ENCODE measurements at regions not wholly inside any gene's neighbourhood (a gene's known extent, or its start where the extent isn't known, plus 50 kb on each side); places are given as distances from the start of the nearest gene placed in this dataset.

DNA sequence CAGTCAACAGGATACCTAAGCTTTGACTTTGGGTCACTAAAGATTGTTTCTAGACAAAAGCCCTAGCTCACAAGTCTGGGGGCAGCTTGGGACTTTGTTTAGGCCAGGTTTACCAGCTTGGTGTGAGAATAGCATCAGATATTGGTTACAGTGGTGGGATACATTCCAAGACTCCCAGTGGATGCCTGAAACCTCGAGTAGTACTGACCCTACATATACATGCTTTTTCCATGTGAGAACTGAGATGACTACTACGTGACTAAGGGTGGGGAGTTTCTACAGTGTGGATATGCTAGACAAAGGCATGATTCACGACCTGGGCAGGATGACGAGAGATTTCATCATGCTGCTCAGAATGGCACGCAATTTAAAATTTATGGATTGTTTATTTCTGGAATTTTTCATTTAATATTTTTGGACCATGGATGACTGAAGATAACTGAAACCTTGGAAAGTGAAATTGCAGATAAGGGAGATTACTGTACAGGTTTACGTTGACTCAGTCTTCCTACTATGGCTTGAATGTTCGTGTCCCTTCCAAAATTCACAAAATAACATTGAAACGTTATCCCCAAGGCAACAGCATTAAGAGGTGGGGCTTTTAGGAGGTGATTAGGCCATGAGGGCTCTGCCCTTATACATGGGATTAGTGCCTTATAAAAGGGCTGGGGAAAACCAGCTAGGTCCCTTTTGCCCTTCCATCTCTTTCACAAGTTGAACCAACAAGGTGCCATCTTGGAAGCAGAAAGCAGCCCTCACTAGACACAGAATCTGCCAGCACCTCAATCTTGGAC, 50.2 kb upstream of the CTAGE1 start:
- DNase-seq: no peak

DNA sequence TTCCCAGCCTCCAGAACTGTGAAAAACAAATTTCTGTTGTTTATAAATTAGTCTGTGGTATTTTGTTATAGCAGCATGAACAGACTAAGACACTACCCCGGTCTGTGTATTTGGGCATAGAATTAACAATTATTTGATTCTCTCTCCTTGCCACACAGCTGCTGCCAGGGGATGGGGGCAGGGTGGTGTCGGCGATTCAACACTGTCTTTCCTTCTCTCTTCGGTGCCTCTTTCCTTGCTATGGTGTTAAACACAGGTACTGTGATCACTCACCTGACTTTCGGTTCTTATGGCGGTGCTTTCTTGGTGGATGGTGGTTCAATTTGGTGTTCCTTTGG, 50.8 kb upstream of the CTAGE1 start:
- DNase-seq: no peak

DNA sequence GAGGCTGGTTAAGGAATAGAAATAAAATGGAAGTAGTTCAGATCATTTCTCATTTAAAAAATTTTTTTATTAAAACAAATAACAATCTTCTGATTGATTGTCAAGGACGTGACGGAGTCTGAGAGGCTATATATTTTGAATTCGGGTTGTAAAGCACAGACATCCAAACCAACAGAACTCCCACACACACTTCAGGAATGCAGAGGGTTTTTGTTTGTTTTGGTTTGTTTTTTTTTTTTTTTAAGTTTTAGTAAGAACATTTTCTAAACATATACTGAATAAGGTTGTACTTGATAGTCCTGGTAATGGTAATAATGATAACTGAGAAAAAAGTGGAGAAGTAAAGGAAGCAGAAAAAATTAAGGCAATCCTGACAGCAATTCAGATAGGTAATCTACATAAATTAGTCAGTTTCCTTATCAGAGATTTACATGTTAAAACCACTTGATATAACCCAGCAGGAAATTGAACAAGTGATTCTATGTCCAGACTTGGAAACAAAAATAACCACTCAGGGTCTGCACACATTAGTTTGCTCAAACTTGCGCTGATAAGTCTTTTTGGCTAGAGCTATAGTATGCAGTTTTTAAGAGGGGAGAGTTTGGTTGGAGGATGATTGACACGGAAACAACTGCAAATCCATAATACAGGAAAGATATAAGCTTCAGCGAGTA, 51.5 kb upstream of the CTAGE1 start:
- no peak for DNase-seq

GRCh38 chr18:22469926-22470247, 52.2 kb upstream of the CTAGE1 start:
- DNase-seq: no peak

DNA sequence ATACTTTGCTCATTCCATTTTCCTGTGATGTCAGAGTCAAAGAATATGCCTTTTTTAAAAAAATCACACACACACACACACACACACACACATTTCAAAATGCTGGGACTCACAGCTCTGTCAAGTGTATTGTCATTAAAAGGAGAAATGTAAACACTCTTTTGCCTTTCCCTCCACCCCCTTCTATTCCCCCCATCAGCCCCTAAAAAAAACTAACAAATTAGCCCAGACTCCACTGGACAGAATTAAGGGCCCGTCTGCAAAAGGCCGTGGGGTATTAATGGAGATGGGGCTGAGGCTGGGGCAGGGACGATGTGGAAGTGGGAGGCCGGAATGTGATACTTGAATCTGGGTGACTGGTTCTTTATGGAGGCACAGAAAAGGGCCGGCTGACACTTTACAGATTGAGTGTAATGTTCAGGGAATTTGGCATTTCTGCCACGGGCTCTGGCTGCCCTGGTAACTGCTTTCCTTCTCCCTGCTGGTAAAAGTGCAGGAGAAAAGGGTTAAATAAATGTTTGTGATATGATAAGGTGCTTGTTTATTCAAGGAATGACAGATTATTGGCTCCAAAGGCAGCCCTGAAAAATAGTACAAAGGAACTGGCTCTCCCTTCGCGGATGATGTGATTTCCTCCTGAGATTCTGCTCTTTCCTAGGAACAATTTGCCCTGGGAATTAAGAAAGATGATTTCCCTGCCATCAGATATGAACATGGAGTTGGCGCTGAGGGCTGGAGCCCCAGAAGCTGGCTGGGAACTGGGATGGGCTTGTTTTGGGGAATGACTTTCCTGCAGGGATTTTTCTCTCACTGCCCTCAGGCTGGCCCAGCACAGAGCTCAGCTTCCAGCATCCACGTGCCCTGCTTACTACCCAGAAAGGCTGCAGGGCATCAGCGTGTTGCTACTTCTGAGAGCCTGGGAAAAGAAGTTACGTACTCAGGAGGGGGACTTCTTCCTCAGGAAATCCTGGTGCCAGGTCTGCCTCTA, 52.8 kb upstream of the CTAGE1 start:
- DNase-seq: no peak

DNA sequence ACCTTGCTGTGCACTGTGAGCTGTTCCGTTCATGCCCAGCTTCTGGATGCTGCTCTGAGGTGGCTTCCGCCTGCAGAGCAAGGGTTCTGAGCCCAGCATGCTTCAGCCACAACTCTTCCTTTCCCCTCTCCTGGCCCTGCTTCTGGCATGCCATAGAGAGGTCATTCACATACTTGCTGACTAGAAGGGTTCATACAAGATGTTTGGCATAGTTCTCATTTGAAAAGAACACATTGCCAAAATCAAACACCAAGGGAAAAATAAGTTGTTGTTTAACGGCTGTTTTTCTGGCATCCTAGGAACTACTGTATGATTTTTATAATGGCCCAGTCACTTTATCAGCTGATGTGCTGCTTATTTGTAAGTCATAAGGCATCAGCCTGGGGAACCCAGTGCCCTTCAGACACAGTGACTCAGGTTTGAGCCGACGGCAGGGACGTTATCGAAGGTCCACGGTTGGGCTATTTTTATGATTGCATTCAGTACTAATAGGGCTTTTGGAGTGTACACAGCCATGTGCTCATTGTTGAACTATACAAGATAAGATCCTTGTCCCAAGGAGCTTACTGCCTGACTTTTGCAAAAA, 53.9 kb upstream of the CTAGE1 start:
- DNase-seq: no peak

DNA sequence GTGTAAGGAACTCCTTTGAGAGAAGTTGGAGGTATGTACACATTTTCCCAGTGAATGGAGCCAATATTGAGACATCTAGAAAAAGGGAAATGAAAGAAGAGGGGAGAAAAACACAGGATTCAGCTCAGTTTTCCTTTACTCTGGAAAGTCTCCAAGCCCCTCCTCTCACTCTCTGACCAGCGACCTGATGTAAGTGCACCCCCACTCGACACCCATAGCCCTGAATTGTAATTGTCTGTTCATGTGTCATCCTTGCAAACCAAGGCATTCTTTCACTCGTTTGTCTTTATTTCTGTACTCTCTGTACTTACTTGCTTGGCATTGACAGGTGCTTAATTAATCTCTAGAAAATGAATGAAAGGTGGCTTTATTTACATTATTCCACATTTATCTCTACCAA, 55.7 kb upstream of the CTAGE1 start:
- DNase-seq: no peak

- no peak for DNase-seq
Observed at GRCh38 chr18:22475426-22476100, 57.8 kb upstream of the CTAGE1 start.

DNA sequence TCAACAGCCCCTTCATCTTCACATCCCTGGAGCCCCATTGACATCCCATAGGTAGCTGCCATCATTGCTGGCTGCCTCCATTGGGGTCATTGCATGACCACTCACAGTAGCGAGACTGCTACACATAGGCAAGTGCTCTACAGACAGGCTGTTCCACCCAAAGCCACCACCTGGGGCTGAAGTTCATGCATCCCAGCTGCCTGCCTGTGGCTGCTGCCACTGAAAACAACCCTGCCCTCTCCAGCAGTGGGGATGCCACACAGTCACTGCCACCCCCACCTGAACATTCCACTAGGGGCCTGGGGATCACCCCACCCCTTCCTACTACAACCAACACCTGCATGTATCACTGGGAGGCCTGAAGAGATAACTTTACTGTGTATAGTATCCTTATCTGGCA, 59.5 kb upstream of the CTAGE1 start:
- no peak for DNase-seq

DNA sequence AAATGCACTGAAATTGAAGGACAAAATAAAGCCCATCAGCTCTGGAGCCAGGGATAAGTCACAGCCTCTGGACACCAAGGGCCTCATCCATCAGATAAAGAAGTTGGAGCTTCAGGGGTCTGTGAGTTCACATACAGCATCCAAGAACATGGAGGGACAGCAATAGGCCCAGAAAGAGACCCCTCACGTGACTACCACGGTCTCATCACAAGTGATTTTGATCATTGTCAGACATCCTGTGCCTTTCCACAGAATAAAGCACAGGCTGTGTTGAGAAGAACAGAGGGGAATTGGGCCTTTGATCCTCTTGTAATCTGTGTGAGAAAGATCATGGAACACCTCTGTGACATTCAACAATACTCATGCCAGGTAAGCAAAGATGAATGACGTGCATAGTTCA, 65.2 kb upstream of the CTAGE1 start:
- DNase-seq: no peak

DNA sequence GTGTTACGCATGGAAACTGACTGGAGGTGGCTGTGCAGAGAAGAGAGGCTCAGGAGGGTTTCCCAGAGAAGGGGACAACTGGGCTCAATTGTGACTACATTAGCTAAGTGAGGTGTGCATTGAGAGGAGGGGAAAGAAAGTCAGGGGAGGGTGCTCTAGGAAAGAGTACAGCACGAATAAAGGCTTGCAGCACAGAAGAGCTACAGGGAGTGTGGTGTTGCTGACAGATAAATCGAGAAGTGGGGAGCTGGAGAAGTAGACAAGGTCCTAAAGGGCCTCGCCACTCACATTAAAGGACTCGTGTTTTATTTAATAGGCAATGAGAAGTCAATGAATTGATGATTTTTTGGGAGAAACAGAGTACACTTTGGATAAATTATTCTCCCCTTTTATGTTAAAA, 65.7 kb upstream of the CTAGE1 start:
- DNase-seq: no peak

DNA sequence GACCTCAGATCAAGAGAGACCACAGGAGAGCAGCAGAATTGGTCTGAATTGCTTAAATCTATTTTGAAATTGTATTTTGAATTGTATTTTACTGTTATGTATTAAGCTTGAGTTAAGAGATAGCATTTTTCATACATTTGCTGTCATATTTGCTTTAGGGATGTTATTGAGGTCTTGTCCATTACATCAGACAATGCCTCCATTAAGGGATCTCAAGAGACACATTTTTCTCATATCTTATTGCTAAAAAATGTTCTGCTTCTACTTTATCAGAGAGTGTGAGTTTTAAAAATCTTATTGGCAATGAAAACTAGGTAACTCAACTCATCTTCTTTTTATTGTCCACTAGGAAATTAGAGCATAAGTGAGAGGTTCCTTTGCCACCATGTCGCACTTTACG, 66.8 kb upstream of the CTAGE1 start:
- DNase-seq: no peak

DNA sequence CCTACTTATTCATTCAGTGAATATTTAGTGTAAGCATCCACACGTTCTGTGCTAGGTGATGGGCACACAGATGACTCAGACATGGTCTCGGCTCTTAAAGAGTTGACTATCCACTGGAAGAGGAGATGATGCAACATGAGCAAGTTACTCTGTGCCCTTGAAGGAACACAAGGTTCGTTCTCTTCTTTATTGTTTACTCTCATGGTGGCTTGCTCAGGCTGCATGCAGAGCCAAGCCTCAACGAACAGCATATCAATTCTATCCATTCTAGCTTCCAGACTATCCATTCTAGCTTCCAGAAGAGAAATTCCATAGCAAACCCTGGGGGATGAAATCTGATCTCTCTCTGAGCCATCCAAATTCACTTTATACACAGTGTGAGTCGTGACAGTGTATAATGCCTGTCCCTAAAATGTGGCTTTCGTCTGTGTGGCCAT, 68.1 kb upstream of the CTAGE1 start:
- no peak for DNase-seq

GRCh38 chr18:22486667-22487066, 69.0 kb upstream of the CTAGE1 start:
- DNase-seq: no peak

DNA sequence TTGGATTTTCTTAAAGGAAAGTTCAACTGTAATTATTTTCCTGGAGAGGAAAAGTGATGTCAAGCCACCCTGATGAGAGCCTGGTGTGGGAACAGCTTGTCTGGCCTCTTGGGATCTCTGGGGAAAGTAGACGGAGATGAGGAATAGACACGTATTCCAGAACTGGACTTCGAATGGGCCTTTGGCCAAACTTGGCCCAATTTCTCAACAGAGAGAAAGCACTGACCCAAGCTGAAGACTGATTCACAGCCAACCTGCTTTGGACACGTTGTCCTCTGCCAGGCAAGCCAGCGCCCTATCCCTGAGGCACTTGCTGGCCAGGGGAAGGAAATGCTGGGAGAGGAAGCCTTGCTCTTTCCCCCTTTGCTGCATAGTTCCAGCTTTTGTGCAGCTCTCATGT, 70.8 kb upstream of the CTAGE1 start:
- no peak for DNase-seq

GRCh38 chr18:22489704-22490103, 72.0 kb upstream of the CTAGE1 start:
- DNase-seq: no peak

DNA sequence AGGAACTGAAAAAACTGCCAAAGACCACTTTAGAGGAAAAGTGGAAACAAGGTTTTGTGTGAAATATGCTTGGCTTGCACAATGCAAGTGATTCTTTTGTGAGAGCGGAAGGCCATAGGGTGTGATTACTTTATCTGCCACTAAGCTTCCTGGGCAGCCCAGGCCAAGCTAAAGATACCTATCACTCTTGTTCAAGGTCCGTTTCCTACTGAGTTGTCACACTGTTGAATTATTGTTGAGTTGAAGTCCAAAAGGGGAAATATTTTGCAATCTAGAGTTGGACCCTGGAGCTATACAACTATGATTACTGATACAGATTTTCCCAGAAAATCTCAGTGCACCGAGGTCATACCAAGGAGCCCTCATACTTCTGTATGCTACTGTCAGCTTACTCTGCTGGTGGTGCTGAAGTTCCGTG, 72.7 kb upstream of the CTAGE1 start:
- DNase-seq: no peak

DNA sequence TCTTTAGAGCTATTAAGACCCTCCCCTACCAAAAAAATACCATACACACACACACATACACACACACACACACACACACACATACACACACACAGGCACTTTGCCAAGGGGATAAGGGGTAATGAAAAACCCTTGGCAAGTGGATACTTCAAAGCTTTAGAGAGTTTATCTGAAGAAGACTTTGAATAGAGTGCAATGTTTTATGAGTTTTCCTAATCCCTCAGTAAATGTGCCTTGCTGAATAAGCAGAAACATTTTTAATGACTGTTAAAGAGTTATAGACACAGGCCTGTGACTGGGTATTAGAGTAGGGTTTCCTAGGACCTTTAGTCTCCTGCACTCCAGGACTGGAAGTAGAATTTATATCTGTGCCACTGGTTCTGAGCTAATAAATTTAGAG, 75.5 kb upstream of the CTAGE1 start:
- no peak for DNase-seq

GRCh38 chr18:22493940-22494339, 76.2 kb upstream of the CTAGE1 start:
- no peak for DNase-seq

- DNase-seq: no peak
Observed at GRCh38 chr18:22494771-22495170, 77.1 kb upstream of the CTAGE1 start.

GRCh38 chr18:22499421-22499820, 81.7 kb upstream of the CTAGE1 start:
- DNase-seq: no peak

- no peak for DNase-seq
Observed at GRCh38 chr18:22503803-22504202, 86.1 kb upstream of the CTAGE1 start.
